ENCODE measurements at regions not wholly inside any gene's neighbourhood (a gene's known extent, or its start where the extent isn't known, plus 50 kb on each side); places are given as distances from the start of the nearest gene placed in this dataset.

DNA sequence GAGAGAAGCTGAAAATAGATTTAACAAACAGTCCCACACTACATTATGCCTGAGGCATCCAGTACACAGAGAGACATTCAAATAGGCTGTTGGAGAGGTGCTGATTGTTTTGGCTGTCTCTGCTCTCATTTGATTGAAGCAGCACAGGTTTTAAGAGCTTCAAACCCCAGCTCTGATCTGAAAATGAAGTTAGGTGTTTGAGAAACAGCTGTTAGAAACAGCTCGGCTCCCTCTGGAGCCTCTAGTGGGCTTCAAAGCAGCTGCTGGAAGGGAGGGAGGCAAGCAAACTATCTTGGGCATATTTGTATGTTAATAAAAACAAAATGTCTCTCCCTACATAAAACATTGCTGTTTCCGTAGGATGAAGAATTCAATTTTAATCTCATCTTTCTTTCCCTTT, 607.3 kb upstream of the GOT2 start:
- no peak for TF ChIP-seq NR2F2 (IDR thresholded peaks at IDR 0.05)
- no peak for TF ChIP-seq JUND (IDR thresholded peaks at IDR 0.05)
- no peak for TF ChIP-seq YY1 (IDR thresholded peaks at IDR 0.05)
- no peak for TF ChIP-seq EGR1 (IDR thresholded peaks at IDR 0.05; ENCODE audit: low read depth in 2 of 2)
- no peak for TF ChIP-seq REST (IDR thresholded peaks at IDR 0.05)
- no peak for TF ChIP-seq RAD21 (IDR thresholded peaks at IDR 0.05)
- TF ChIP-seq TAF1 (conservative IDR thresholded peaks at IDR 0.05), result no peak
- TF ChIP-seq ATF3 (IDR thresholded peaks at IDR 0.05), result no peak
- Histone ChIP-seq H3K9me3 (ENCODE audit: control insufficient read depth in 4 of 4, low read length in 3 of 4) (no peaks in the 10 kb centered on the region), H3K27me3 (ENCODE audit: control insufficient read depth in 4 of 4, insufficient read depth in 4 of 4, low read length in 3 of 4) (no peaks in the 10 kb centered on the region), H3K4me1 (ENCODE audit: control insufficient read depth in 4 of 4, insufficient read depth in 4 of 4, low read length in 3 of 4) (no peaks in the 10 kb centered on the region), H3K27ac (ENCODE audit: low read depth in 1 of 2, low read length in 2 of 2) (no peak overlapping the region), H3K9ac (ENCODE audit: low read depth in 1 of 2, low read length in 2 of 2) (no peak overlapping the region), H3K36me3 (ENCODE audit: control insufficient read depth in 4 of 4, insufficient read depth in 3 of 4, low read depth in 1 of 4, low read length in 3 of 4) (no peaks in the 10 kb centered on the region), H3K4me3 (ENCODE audit: low read depth in 1 of 3, low read length in 3 of 3) (no peak overlapping the region)
- DNase-seq (ENCODE audit: low spot score), result no peak
- 41% methylated on average over 2 of the region's 2 CpGs for WGBS

DNA sequence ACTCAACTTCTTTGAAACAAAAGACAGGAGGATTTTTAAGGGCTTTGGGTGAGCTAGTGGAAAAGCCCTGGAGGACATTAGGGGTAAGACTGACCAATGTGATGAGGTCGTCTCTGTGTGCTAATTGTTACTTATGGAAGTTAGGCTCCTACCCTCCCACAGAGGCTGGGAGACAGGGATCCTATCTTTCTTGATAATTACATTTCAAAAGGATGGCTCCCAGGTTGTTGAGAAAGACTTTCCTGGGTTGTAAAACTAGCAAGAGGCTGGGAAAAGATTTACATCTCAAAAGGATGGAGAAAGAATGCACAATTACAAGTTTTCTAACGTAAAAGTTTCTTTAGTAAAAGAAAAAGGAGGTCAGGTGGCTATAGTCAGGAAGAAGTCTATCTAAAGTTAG, 605.8 kb upstream of the GOT2 start:
- H3K9ac ChIP-seq (ENCODE audit: low read depth in 1 of 2, low read length in 2 of 2), result no peak overlapping the region
- no peaks in the 10 kb centered on the region for H3K36me3 ChIP-seq (ENCODE audit: control insufficient read depth in 4 of 4, insufficient read depth in 3 of 4, low read depth in 1 of 4, low read length in 3 of 4)
- no peak overlapping the region for H3K27ac ChIP-seq (ENCODE audit: low read depth in 1 of 2, low read length in 2 of 2)
- no peaks in the 10 kb centered on the region for H3K9me3 ChIP-seq (ENCODE audit: control insufficient read depth in 4 of 4, low read length in 3 of 4)
- H3K27me3 ChIP-seq (ENCODE audit: control insufficient read depth in 4 of 4, insufficient read depth in 4 of 4, low read length in 3 of 4), result no peaks in the 10 kb centered on the region
- TF ChIP-seq TAF1 (conservative IDR thresholded peaks at IDR 0.05) (no peak), RXRA (IDR thresholded peaks at IDR 0.05) (no peak), SP1 (IDR thresholded peaks at IDR 0.05) (no peak), ATF3 (IDR thresholded peaks at IDR 0.05) (no peak), RAD21 (IDR thresholded peaks at IDR 0.05) (no peak), HNF4A (conservative IDR thresholded peaks at IDR 0.05) (no peak), ZBTB33 (IDR thresholded peaks at IDR 0.05) (no peak), FOXA1 (IDR thresholded peaks at IDR 0.05) (no peak), EGR1 (IDR thresholded peaks at IDR 0.05; ENCODE audit: low read depth in 2 of 2) (no peak), REST (IDR thresholded peaks at IDR 0.05) (no peak), NR2F2 (IDR thresholded peaks at IDR 0.05) (no peak), YY1 (IDR thresholded peaks at IDR 0.05) (no peak), JUND (IDR thresholded peaks at IDR 0.05) (no peak), GABPA (IDR thresholded peaks at IDR 0.05 in 1 of 2, conservative IDR thresholded peaks at IDR 0.05 in 1 of 2) (no peak), HNF4G (IDR thresholded peaks at IDR 0.05) (no peak), FOXA2 (IDR thresholded peaks at IDR 0.05) (no peak)
- TF ChIP-seq, protein P1, sequence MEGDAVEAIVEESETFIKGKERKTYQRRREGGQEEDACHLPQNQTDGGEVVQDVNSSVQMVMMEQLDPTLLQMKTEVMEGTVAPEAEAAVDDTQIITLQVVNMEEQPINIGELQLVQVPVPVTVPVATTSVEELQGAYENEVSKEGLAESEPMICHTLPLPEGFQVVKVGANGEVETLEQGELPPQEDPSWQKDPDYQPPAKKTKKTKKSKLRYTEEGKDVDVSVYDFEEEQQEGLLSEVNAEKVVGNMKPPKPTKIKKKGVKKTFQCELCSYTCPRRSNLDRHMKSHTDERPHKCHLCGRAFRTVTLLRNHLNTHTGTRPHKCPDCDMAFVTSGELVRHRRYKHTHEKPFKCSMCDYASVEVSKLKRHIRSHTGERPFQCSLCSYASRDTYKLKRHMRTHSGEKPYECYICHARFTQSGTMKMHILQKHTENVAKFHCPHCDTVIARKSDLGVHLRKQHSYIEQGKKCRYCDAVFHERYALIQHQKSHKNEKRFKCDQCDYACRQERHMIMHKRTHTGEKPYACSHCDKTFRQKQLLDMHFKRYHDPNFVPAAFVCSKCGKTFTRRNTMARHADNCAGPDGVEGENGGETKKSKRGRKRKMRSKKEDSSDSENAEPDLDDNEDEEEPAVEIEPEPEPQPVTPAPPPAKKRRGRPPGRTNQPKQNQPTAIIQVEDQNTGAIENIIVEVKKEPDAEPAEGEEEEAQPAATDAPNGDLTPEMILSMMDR (IDR thresholded peaks at IDR 0.05; ENCODE audit: low read depth, low read length, missing input control), result no peak
- TF ChIP-seq, protein P2, sequence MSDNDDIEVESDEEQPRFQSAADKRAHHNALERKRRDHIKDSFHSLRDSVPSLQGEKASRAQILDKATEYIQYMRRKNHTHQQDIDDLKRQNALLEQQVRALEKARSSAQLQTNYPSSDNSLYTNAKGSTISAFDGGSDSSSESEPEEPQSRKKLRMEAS (IDR thresholded peaks at IDR 0.05), result no peak
- H3K4me1 ChIP-seq (ENCODE audit: control insufficient read depth in 4 of 4, insufficient read depth in 4 of 4, low read length in 3 of 4), result no peaks in the 10 kb centered on the region
- no peak overlapping the region for H3K4me3 ChIP-seq (ENCODE audit: low read depth in 1 of 3, low read length in 3 of 3)
- DNase-seq (ENCODE audit: low spot score), result no peak
- WGBS, result 21% methylated on average over 2 of the region's 2 CpGs

Measured in liver (tissue), 8 donors.